SK-N-SH treated with all-trans-retinoic acid at 6 μM for 48 hours (cell line): ENCODE measurements at regions not wholly inside any gene's neighbourhood (a gene's known extent, or its start where the extent isn't known, plus 50 kb on each side); places are given as distances from the start of the nearest gene placed in this dataset.

Experiments used
- ATAC-seq: fragments of 200-7000 bp; cut with Tn5 transposase; 3 replicates; pipeline ENCODE4 v1.9.1; 2020; ENCODE audit warnings: mild to moderate bottlenecking, moderate library complexity
- ARNTL ChIP-seq: fragments of 450-650 bp; formaldehyde crosslinking; IDR thresholded peaks from 2 replicates; pipeline ENCODE4 v1.5.0; 2020; ENCODE audit warnings: low read depth, mild to moderate bottlenecking, moderate library complexity, borderline replicate concordance
- BACH2 ChIP-seq: fragments of 250-450 bp; sonication (Bioruptor Pico); IDR thresholded peaks from 2 replicates; pipeline ENCODE4 v1.9.0; 2021; ENCODE audit warnings: mild to moderate bottlenecking, borderline replicate concordance
- CSDC2 ChIP-seq: fragments of 250-450 bp; sonication (Bioruptor Pico); IDR thresholded peaks from 2 replicates; pipeline ENCODE4 v1.5.0; 2020; ENCODE audit warnings: mild to moderate bottlenecking, moderate library complexity
- ESRRG ChIP-seq: fragments of 250-450 bp; sonication (Bioruptor Pico); IDR thresholded peaks from 2 replicates; pipeline ENCODE4 v1.6.1; 2021; ENCODE audit warnings: mild to moderate bottlenecking
- GLIS3 ChIP-seq: fragments of 250-450 bp; sonication (Bioruptor Pico); IDR thresholded peaks from 2 replicates; pipeline ENCODE4 v1.5.0; 2020; ENCODE audit warnings: mild to moderate bottlenecking, moderate library complexity
- ISL1 ChIP-seq: fragments of 250-450 bp; sonication (Bioruptor Pico); IDR thresholded peaks from 2 replicates; pipeline ENCODE4 v2.1.2; 2022; ENCODE audit warnings: mild to moderate bottlenecking, moderate library complexity
- OSR1 ChIP-seq: fragments of 250-450 bp; sonication (Bioruptor Pico); IDR thresholded peaks from 2 replicates; pipeline ENCODE4 v1.8.0; 2022; ENCODE audit warnings: moderate library complexity, mild to moderate bottlenecking, inconsistent platforms
- PPARA ChIP-seq: fragments of 250-450 bp; sonication (Bioruptor Pico); IDR thresholded peaks from 2 replicates; pipeline ENCODE4 v1.5.0; 2020; ENCODE audit warnings: mild to moderate bottlenecking, borderline replicate concordance
- SNAI2 ChIP-seq: fragments of 250-450 bp; sonication (Bioruptor Pico); IDR thresholded peaks from 2 replicates; pipeline ENCODE4 v1.5.0; 2020; ENCODE audit warnings: mild to moderate bottlenecking, moderate library complexity
- TCF4 ChIP-seq: fragments of 250-450 bp; sonication (Bioruptor Pico); IDR thresholded peaks from 2 replicates; pipeline ENCODE4 v1.8.0; 2021; ENCODE audit warnings: mild to moderate bottlenecking, moderate library complexity, borderline replicate concordance
- TOX ChIP-seq: fragments of 250-450 bp; sonication (Bioruptor Pico); IDR thresholded peaks from 2 replicates; pipeline ENCODE4 v1.8.0; 2021; ENCODE audit warnings: mild to moderate bottlenecking, moderate library complexity, borderline replicate concordance
- ZC3H10 ChIP-seq: fragments of 250-450 bp; sonication (Bioruptor Pico); IDR thresholded peaks from 2 replicates; pipeline ENCODE4 v1.5.1; 2021; ENCODE audit warnings: mild to moderate bottlenecking, moderate library complexity
- ZFP3 ChIP-seq: fragments of 250-450 bp; sonication (Bioruptor Pico); IDR thresholded peaks from 2 replicates; pipeline ENCODE4 v1.5.0; 2020; ENCODE audit warnings: mild to moderate bottlenecking, moderate library complexity
- ZFP30 ChIP-seq: fragments of 450-650 bp; formaldehyde crosslinking; IDR thresholded peaks from 2 replicates; pipeline ENCODE4 v1.5.0; 2022; ENCODE audit warnings: mild to moderate bottlenecking, moderate library complexity
- ZNF565 ChIP-seq: fragments of 450-650 bp; formaldehyde crosslinking; conservative IDR thresholded peaks from 2 replicates; pipeline ENCODE4 v1.5.0; 2020; ENCODE audit warnings: low read depth, mild to moderate bottlenecking, moderate library complexity
- ZNF70 ChIP-seq: fragments of 450-650 bp; formaldehyde crosslinking; IDR thresholded peaks from 2 replicates; pipeline ENCODE4 v1.5.0; 2020; ENCODE audit warnings: mild to moderate bottlenecking, moderate library complexity
- ZNF8 ChIP-seq: fragments of 450-650 bp; formaldehyde crosslinking; IDR thresholded peaks from 2 replicates; pipeline ENCODE4 v1.5.0; 2020; ENCODE audit warnings: mild to moderate bottlenecking, moderate library complexity
- TF ChIP-seq, protein P1 (sequence below): fragments of 250-450 bp; sonication (Bioruptor Pico); IDR thresholded peaks from 2 replicates; pipeline ENCODE4 v1.8.0; 2020; ENCODE audit warnings: mild to moderate bottlenecking, moderate library complexity, borderline replicate concordance
- TF ChIP-seq, protein P2 (sequence below): fragments of 250-450 bp; sonication (Bioruptor Pico); IDR thresholded peaks from 2 replicates; pipeline ENCODE4 v1.8.0; 2021; ENCODE audit warnings: low read depth, mild to moderate bottlenecking, moderate library complexity, borderline replicate concordance
- TF ChIP-seq, protein P3 (sequence below): fragments of 250-450 bp; sonication (Bioruptor Pico); IDR thresholded peaks from 2 replicates; pipeline ENCODE4 v1.5.1; 2021; ENCODE audit warnings: mild to moderate bottlenecking, moderate library complexity
- TF ChIP-seq, protein P4 (sequence below): fragments of 250-450 bp; sonication (Bioruptor Pico); IDR thresholded peaks from 2 replicates; pipeline ENCODE4 v1.5.0; 2020; ENCODE audit warnings: mild to moderate bottlenecking, moderate library complexity
- TF ChIP-seq, protein P5 (sequence below): fragments of 250-450 bp; sonication (Bioruptor Pico); IDR thresholded peaks from 2 replicates; pipeline ENCODE4 v1.5.1; 2020; ENCODE audit warnings: low read depth, mild to moderate bottlenecking, moderate library complexity

DNA sequence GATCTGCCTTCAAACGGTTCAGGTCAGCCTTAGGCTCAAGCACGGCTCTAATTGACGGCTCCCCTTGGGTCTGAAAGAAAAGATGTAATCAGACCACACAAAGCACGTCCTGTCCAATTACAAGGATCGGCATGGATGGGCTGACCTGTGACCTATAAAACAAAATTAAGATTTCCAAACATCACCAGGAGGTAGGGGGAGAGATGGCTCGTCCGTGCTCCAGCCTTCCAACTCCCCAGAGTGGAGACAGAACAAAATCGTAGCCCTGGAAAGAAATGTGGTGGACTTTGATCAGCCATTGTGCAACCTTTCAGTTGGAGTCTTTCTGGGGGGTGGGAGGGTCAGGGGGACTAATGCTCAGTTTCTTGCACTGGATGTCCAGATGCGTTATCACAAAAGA, 226.6 kb upstream of the DIO3 start (continued):
- no peak for TF ChIP-seq ZNF70 (CRISPR knock-in tag)

DNA sequence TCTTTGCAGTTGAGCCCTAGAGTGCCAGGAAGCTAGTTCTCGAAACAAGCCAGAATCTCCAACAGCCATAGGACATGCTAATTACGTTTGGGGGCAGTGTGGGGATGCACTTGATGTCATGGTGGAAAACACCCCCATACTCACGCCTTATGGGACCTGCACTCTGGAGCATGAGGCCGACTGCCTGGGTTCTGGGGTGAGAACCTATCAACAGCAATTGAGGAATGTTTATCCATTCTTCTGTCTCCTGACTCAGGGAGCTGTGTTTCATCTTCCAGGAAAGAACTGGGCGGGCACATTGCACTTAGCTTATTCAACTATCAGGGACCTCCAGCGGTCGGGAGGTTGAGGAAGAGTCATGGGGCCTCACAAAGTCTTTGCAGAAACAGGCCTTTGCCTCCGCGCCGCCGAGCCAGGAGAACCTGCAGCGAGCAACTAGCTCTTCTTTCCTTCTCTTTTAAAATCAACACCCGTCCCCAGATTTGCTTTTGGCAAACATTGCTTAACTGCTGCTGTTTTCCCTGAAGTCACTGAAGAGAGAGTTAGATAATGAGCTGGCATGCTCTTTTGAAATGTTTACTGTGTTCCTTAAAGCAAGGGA, 226.1 kb upstream of the DIO3 start:
- TF ChIP-seq, protein P1, sequence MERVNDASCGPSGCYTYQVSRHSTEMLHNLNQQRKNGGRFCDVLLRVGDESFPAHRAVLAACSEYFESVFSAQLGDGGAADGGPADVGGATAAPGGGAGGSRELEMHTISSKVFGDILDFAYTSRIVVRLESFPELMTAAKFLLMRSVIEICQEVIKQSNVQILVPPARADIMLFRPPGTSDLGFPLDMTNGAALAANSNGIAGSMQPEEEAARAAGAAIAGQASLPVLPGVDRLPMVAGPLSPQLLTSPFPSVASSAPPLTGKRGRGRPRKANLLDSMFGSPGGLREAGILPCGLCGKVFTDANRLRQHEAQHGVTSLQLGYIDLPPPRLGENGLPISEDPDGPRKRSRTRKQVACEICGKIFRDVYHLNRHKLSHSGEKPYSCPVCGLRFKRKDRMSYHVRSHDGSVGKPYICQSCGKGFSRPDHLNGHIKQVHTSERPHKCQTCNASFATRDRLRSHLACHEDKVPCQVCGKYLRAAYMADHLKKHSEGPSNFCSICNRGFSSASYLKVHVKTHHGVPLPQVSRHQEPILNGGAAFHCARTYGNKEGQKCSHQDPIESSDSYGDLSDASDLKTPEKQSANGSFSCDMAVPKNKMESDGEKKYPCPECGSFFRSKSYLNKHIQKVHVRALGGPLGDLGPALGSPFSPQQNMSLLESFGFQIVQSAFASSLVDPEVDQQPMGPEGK (CRISPR knock-in tag), result no peak
- TF ChIP-seq SNAI2 (CRISPR knock-in tag) (no peak), ARNTL (CRISPR knock-in tag) (no peak), ZNF70 (CRISPR knock-in tag) (no peak), ZC3H10 (CRISPR knock-in tag) (no peak), BACH2 (CRISPR knock-in tag) (no peak), ZNF8 (CRISPR knock-in tag) (no peak), GLIS3 (CRISPR knock-in tag) (no peak), TOX (CRISPR knock-in tag) (no peak), PPARA (CRISPR knock-in tag) (no peak), ZFP30 (CRISPR knock-in tag) (no peak), ZFP3 (no peak), TCF4 (CRISPR knock-in tag) (no peak), CSDC2 (CRISPR knock-in tag) (no peak), OSR1 (CRISPR knock-in tag) (no peak), ZNF565 (CRISPR knock-in tag) (no peak), ISL1 (CRISPR knock-in tag) (no peak)
- TF ChIP-seq, protein P2, sequence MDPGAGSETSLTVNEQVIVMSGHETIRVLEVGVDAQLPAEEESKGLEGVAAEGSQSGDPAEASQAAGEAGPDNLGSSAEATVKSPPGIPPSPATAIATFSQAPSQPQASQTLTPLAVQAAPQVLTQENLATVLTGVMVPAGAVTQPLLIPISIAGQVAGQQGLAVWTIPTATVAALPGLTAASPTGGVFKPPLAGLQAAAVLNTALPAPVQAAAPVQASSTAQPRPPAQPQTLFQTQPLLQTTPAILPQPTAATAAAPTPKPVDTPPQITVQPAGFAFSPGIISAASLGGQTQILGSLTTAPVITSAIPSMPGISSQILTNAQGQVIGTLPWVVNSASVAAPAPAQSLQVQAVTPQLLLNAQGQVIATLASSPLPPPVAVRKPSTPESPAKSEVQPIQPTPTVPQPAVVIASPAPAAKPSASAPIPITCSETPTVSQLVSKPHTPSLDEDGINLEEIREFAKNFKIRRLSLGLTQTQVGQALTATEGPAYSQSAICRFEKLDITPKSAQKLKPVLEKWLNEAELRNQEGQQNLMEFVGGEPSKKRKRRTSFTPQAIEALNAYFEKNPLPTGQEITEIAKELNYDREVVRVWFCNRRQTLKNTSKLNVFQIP (CRISPR knock-in tag), result no peak
- TF ChIP-seq, protein P3, sequence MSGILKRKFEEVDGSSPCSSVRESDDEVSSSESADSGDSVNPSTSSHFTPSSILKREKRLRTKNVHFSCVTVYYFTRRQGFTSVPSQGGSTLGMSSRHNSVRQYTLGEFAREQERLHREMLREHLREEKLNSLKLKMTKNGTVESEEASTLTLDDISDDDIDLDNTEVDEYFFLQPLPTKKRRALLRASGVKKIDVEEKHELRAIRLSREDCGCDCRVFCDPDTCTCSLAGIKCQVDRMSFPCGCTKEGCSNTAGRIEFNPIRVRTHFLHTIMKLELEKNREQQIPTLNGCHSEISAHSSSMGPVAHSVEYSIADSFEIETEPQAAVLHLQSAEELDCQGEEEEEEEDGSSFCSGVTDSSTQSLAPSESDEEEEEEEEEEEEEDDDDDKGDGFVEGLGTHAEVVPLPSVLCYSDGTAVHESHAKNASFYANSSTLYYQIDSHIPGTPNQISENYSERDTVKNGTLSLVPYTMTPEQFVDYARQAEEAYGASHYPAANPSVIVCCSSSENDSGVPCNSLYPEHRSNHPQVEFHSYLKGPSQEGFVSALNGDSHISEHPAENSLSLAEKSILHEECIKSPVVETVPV (CRISPR knock-in tag), result no peak
- TF ChIP-seq, protein P4, sequence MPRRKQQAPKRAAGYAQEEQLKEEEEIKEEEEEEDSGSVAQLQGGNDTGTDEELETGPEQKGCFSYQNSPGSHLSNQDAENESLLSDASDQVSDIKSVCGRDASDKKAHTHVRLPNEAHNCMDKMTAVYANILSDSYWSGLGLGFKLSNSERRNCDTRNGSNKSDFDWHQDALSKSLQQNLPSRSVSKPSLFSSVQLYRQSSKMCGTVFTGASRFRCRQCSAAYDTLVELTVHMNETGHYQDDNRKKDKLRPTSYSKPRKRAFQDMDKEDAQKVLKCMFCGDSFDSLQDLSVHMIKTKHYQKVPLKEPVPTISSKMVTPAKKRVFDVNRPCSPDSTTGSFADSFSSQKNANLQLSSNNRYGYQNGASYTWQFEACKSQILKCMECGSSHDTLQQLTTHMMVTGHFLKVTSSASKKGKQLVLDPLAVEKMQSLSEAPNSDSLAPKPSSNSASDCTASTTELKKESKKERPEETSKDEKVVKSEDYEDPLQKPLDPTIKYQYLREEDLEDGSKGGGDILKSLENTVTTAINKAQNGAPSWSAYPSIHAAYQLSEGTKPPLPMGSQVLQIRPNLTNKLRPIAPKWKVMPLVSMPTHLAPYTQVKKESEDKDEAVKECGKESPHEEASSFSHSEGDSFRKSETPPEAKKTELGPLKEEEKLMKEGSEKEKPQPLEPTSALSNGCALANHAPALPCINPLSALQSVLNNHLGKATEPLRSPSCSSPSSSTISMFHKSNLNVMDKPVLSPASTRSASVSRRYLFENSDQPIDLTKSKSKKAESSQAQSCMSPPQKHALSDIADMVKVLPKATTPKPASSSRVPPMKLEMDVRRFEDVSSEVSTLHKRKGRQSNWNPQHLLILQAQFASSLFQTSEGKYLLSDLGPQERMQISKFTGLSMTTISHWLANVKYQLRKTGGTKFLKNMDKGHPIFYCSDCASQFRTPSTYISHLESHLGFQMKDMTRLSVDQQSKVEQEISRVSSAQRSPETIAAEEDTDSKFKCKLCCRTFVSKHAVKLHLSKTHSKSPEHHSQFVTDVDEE, result no peak
- no peak for ATAC-seq

DNA sequence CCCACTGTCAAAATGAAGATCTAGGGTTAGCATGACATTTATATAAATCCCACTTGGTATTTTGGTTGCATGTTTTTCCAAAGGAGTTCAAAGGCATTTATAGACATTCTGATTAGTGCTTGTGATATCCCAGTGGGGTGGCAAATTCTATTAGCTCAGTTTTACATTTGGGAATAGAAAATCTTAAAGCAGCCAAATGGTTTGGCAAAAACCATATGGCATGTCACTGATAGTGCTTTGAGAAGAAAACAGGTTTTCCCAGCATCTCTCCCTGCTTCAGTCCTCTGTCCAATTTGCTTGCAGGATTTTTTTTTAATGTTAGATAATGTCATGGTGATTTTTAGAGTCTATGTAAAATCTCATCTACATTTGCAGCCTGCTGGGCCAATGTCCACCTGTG, 225.1 kb upstream of the DIO3 start:
- ATAC-seq, result no peak
- TF ChIP-seq, protein P5, sequence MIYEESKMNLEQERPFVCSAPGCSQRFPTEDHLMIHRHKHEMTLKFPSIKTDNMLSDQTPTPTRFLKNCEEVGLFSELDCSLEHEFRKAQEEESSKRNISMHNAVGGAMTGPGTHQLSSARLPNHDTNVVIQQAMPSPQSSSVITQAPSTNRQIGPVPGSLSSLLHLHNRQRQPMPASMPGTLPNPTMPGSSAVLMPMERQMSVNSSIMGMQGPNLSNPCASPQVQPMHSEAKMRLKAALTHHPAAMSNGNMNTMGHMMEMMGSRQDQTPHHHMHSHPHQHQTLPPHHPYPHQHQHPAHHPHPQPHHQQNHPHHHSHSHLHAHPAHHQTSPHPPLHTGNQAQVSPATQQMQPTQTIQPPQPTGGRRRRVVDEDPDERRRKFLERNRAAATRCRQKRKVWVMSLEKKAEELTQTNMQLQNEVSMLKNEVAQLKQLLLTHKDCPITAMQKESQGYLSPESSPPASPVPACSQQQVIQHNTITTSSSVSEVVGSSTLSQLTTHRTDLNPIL (CRISPR knock-in tag), result no peak
- TF ChIP-seq PPARA (CRISPR knock-in tag), result no peak
- no peak for TF ChIP-seq ZNF8 (CRISPR knock-in tag)
- no peak for TF ChIP-seq ESRRG (CRISPR knock-in tag)
- TF ChIP-seq GLIS3 (CRISPR knock-in tag), result no peak
- TF ChIP-seq ZNF70 (CRISPR knock-in tag), result no peak
- TF ChIP-seq TOX (CRISPR knock-in tag), result no peak
- no peak for TF ChIP-seq CSDC2 (CRISPR knock-in tag)
- TF ChIP-seq ZFP30 (CRISPR knock-in tag), result no peak
- TF ChIP-seq, protein P4, result no peak
- TF ChIP-seq ZFP3, result no peak
- no peak for TF ChIP-seq ISL1 (CRISPR knock-in tag)
- TF ChIP-seq, protein P3 (CRISPR knock-in tag), result no peak
- no peak for TF ChIP-seq OSR1 (CRISPR knock-in tag)
